ENCODE measurements at regions not wholly inside any gene's neighbourhood (a gene's known extent, or its start where the extent isn't known, plus 50 kb on each side); places are given as distances from the start of the nearest gene placed in this dataset.

GRCh38 chr4:140208921-140209320, 54.9 kb upstream of the MAML3 start:
- Histone ChIP-seq H3K27me3 (ENCODE audit: insufficient read depth, low read length) (no peaks in the 10 kb centered on the region; the same call in 1 of the 2 replicates), H3K27ac (ENCODE audit: low read length) (no peak overlapping the region), H3K9ac (ENCODE audit: low read depth, low read length) (no peak overlapping the region), H3K4me1 (ENCODE audit: insufficient read depth, low read length) (peaks cover 8% of the 10 kb centered on the region; the same call in 1 of the 2 replicates), H3K36me3 (ENCODE audit: insufficient read depth, low read depth, low read length) (no peaks in the 10 kb centered on the region), H3K4me3 (ENCODE audit: low read length) (no peak overlapping the region), H3K9me3 (ENCODE audit: insufficient read depth, low read depth, low read length) (no peaks in the 10 kb centered on the region)
